HEK293 (cell line): ENCODE measurements at regions not wholly inside any gene's neighbourhood (a gene's known extent, or its start where the extent isn't known, plus 50 kb on each side); places are given as distances from the start of the nearest gene placed in this dataset.

Experiments used
- MZF1 ChIP-seq: fragments of 450-650 bp; formaldehyde crosslinking; IDR thresholded peaks from 2 replicates; pipeline ENCODE4 v1.5.1; 2017; ENCODE audit warnings: missing biosample characterization, missing genetic modification characterization, borderline replicate concordance
- ZNF19 ChIP-seq: fragments of 450-650 bp; formaldehyde crosslinking; IDR thresholded peaks from 2 replicates; pipeline ENCODE4; 2016; ENCODE audit warnings: missing biosample characterization, missing genetic modification characterization, low read depth
- TF ChIP-seq, protein P1 (sequence below): fragments of 450-650 bp; formaldehyde crosslinking; IDR thresholded peaks from 2 replicates; pipeline ENCODE4 v1.5.1; 2016; ENCODE audit warnings: missing biosample characterization, missing genetic modification characterization

DNA sequence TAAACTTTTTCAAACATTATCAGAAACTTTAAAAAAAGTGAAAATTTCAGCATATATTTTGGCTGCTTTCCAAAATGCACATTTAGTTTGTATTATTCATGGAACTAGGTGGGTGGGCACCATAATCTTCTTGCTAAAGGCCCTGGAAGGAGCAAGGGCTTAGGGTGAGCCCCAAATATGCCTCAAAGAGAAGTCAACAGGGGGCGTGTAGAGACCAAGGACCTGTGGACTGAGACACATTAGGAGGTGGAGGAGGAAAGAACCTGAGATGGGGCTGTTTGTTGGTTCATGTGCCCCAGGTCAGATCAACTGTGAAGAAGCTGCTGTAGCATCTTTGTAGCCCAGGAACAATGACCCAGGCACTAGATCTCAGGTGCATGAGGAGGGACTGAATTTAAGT, 79.6 kb upstream of the OLFM4 start:
- TF ChIP-seq MZF1 (no peak), ZNF19 (tag by site-specific recombination) (no peak)
- TF ChIP-seq, protein P1, sequence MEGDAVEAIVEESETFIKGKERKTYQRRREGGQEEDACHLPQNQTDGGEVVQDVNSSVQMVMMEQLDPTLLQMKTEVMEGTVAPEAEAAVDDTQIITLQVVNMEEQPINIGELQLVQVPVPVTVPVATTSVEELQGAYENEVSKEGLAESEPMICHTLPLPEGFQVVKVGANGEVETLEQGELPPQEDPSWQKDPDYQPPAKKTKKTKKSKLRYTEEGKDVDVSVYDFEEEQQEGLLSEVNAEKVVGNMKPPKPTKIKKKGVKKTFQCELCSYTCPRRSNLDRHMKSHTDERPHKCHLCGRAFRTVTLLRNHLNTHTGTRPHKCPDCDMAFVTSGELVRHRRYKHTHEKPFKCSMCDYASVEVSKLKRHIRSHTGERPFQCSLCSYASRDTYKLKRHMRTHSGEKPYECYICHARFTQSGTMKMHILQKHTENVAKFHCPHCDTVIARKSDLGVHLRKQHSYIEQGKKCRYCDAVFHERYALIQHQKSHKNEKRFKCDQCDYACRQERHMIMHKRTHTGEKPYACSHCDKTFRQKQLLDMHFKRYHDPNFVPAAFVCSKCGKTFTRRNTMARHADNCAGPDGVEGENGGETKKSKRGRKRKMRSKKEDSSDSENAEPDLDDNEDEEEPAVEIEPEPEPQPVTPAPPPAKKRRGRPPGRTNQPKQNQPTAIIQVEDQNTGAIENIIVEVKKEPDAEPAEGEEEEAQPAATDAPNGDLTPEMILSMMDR (tag by site-specific recombination): no peak
